ENCODE measurements at regions not wholly inside any gene's neighbourhood (a gene's known extent, or its start where the extent isn't known, plus 50 kb on each side); places are given as distances from the start of the nearest gene placed in this dataset.

DNA sequence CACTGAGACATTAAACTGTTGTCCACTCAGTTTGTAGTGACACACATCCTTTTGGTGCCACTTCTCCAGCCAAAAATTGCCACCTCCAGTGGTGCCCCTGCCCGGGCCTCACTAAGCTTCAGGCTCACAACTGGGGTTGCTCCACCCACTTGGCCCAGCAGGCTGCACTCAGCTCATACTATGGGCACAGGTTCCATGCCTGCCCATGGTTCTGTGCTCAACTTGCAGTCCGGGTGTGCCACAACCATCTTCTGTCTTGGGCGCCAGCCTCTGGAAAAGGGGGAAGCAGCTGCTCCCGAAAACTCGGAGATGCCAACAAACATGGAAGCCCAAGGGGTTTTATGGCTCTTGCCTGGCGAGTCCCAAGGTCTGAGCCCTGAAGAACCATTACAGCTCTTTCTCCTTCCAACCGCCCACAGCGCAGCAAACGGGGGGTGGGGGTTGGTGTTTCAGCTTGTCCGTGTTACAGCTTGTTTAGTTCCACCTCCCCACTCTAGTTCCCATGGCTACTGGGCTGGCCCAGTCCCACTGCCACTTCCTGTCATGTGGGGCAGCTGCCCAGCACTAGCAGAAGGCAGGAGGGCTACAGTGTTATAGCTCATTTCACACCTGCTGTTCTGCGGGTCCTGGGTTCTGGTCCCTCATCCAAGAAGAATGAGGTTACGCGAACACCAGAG, 998.3 kb downstream of the SLC16A7 start (continued):
- TF ChIP-seq ZNF121 (CRISPR knock-in tag; conservative IDR thresholded peaks at IDR 0.05) (no peak), ETS1 (conservative IDR thresholded peaks at IDR 0.05; ENCODE audit: control insufficient read depth, low read depth, low read length) (no peak), ELF1 (tag; IDR thresholded peaks at IDR 0.05) (no peak), BHLHE40 (IDR thresholded peaks at IDR 0.05; ENCODE audit: low read length) (no peak), IRF2 (CRISPR knock-in tag; IDR thresholded peaks at IDR 0.05) (no peak), MYNN (IDR thresholded peaks at IDR 0.05) (no peak), MYNN (CRISPR knock-in tag; IDR thresholded peaks at IDR 0.05) (no peak), CHAMP1 (IDR thresholded peaks at IDR 0.05) (no peak)
- TF ChIP-seq, protein P1, sequence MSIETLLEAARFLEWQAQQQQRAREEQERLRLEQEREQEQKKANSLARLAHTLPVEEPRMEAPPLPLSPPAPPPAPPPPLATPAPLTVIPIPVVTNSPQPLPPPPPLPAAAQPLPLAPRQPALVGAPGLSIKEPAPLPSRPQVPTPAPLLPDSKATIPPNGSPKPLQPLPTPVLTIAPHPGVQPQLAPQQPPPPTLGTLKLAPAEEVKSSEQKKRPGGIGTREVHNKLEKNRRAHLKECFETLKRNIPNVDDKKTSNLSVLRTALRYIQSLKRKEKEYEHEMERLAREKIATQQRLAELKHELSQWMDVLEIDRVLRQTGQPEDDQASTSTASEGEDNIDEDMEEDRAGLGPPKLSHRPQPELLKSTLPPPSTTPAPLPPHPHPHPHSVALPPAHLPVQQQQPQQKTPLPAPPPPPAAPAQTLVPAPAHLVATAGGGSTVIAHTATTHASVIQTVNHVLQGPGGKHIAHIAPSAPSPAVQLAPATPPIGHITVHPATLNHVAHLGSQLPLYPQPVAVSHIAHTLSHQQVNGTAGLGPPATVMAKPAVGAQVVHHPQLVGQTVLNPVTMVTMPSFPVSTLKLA (conservative IDR thresholded peaks at IDR 0.05): no peak
- TF ChIP-seq, protein P2, sequence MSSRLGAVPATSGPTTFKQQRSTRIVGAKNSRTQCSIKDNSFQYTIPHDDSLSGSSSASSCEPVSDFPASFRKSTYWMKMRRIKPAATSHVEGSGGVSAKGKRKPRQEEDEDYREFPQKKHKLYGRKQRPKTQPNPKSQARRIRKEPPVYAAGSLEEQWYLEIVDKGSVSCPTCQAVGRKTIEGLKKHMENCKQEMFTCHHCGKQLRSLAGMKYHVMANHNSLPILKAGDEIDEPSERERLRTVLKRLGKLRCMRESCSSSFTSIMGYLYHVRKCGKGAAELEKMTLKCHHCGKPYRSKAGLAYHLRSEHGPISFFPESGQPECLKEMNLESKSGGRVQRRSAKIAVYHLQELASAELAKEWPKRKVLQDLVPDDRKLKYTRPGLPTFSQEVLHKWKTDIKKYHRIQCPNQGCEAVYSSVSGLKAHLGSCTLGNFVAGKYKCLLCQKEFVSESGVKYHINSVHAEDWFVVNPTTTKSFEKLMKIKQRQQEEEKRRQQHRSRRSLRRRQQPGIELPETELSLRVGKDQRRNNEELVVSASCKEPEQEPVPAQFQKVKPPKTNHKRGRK (tag; IDR thresholded peaks at IDR 0.05): no peak

Measured in K562 (cell line).